ENCODE measurements at regions not wholly inside any gene's neighbourhood (a gene's known extent, or its start where the extent isn't known, plus 50 kb on each side); places are given as distances from the start of the nearest gene placed in this dataset.

DNA sequence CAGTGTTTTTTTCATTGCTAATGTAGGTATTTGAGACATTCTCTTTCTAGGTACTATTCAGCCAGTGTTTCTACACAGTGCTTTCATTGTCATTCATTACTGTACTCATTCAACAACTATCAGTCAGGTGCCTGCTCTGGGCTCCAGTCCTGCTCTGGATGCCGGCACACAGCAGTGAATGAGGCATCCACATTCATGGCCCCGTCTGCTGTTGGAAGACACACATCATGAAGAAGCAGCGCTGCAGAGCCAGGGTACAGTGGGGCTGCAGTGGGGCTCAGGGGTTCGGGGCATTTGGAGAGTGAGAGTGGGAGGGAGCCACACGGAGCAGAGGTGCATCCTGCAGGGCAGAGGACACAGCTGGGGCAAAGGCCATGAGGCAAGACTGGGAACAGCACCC lies 737.2 kb upstream of the RAB6C start:
- in situ Hi-C loops (cut with MboI; ENCODE audit: low sequenced_read_pairs), result no loop called here

DNA sequence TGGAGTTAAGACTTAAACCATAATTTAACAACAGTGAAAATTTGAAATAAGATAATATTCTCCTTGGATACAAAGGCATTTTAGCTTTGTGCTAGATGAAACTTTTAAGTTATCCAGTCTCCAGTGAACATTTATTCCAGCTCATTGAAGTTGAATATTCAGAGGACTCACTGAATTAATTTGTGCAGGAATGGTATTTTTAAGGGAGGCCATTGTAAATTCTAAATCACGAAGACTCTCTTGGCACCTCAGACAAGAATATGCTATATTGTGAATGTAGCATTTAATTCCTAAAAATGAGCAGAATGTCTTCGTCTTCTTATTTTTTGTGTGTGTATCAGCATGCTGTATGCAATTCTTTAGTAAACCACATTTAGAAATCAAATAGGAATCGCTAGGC lies 731.7 kb upstream of the RAB6C start:
- in situ Hi-C loops (cut with MboI; ENCODE audit: low sequenced_read_pairs), result no loop called here

DNA sequence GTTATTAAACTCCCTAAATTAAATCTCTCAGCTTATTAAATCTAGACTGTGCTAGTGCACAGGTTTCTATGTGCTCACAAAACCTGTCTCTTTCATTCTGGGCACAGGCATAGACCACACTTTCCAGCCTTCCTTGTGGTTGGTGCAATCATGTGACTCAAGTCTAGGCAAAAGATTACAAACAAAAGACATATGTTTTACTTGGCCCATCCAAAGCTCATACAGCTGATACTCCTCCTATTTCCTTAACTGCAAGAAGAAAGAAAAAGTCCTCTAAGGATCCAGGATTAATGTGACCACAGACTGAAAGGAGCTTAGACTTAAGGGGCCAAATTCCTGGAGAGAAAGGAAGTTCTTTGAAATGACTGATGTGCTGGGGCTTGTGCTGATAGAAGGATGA lies 731.3 kb upstream of the RAB6C start:
- in situ Hi-C loops (cut with MboI; ENCODE audit: low sequenced_read_pairs), result no loop called here

- in situ Hi-C loops (cut with MboI; ENCODE audit: low sequenced_read_pairs), result no loop called here
Observed at GRCh38 chr2:129252781-129253460, 726.5 kb upstream of the RAB6C start.

DNA sequence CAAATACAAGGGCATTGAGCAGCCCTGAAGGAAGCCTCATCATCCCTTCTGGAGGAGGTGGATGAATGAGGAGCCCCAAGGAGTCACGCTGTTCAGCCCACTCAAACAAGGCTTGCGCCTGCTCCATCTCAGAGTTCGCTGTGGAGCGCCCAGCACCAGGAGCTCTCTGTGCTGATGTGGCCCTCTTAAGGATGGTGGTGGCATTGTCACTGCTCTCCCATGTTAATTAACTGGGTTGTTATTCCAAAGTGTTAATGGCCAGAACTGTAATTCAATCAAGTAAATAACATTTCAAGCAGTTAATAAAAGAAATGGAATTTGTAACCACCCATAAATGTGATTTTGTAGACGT lies 726.0 kb upstream of the RAB6C start:
- in situ Hi-C loops (cut with MboI; ENCODE audit: low sequenced_read_pairs), result no loop called here

GRCh38 chr2:129254718-129255117 lies 724.7 kb upstream of the RAB6C start:
- in situ Hi-C loops (cut with MboI; ENCODE audit: low sequenced_read_pairs), result no loop called here

DNA sequence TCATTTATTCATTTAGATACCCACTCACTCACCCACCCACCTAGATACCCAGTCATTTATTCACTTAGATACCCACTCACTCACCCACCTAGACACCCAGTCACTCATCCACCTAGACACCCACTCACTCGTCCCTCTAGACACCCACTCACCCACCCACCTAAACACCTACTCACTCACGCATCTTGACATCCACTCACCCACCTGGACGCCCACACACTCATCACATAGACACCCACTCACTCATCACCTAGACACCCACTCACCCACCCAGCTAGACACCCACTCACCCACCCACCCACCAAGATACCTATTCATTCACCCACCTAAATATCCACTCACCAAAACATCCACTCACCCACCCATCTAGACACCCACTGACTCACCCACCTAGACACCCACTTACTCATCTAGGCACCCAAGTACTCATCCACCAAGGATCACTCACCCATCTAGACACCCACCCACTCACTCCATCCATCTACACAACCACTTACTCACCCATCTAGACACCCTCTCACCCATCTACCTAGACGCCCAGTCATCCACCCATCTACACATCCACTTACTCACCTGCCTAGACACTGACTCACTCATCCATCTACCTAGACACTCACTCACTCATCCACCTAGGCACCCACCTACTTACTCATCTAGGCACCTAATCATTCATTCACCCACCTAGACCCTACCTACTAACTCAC lies 723.7 kb upstream of the RAB6C start:
- in situ Hi-C loops (cut with MboI; ENCODE audit: low sequenced_read_pairs), result no loop called here

DNA sequence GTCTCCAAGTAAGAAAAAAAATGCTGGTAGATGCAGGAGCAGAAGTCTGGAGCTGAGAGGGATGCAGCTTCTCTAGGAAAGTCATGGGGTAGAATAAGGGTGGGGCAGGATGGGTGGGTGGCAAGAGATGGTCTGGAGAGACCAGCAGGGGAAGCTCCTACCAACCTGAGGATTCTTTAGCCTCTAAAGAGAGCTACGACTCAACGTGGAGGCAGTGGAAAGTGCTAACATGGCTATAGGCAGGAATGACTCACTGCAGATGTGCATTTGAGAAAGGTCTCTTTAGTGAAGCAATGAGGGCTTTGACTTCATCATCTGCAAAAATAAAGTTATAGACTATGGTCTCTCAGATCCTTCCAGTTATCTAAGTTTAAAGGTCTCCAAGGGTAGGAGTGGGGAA lies 722.8 kb upstream of the RAB6C start:
- in situ Hi-C loops (cut with MboI; ENCODE audit: low sequenced_read_pairs), result no loop called here

DNA sequence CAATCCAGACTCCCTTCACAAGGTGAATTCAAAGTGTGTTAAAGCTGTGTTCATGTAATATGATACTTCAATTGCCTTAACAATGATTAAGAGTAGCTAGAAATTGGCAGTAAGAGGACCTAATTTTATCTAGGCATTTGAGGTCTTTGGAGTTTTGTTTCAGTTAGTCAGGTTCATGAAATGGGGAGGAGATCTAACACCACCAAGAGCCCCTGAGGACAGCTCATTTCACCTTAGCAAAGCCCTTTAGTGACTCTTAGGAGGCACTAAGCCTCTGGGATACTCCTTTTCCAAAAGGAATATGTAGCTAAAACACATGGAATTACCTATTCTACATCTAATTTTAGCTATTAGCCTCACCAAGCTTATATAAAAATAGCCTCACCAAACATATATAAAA lies 716.5 kb upstream of the RAB6C start:
- in situ Hi-C loops (cut with MboI; ENCODE audit: low sequenced_read_pairs), result no loop called here

GRCh38 chr2:129263939-129264338 lies 715.5 kb upstream of the RAB6C start:
- in situ Hi-C loops (cut with MboI; ENCODE audit: low sequenced_read_pairs), result no loop called here

- in situ Hi-C loops (cut with MboI; ENCODE audit: low sequenced_read_pairs), result no loop called here
Observed at GRCh38 chr2:129267559-129267958, 711.9 kb upstream of the RAB6C start.

- in situ Hi-C loops (cut with MboI; ENCODE audit: low sequenced_read_pairs), result no loop called here
Observed at GRCh38 chr2:129273266-129274037, 706.0 kb upstream of the RAB6C start.

DNA sequence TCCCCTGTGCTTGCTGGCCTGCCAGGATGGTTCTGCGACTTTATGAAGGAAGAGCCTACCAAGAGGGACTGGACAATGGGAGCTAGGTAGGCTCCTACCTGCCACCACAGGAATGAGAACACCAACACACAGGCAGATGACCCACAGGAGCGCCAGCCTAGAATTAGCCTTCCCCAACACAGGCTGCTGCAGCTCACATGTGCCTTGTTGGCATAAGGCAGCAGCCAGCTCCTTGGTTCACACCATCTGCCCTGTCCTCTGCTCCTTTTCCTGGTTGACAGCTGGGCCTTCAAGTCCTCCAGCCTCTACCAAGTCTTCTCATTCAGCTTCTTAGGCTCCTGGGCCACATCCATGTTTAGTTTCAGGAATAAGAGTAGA lies 705.4 kb upstream of the RAB6C start:
- in situ Hi-C loops (cut with MboI; ENCODE audit: low sequenced_read_pairs), result no loop called here

DNA sequence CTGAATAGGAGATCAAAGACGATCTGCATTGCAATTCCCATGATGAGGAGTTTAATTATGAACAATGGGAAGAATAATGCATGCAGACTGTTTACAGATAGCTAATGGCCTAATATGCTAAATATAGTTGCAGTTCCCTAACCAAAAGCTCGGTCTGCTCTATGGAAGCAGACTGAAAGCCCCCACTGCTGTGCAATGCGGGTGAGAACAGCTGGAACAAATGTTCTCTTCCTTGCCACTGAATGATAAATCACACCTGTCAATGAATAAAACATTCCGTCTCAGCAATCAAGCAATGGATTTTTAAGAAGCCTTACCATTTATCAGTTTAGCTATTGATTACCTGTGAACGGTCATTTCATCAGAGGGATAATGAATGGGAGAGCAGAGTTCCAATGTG lies 704.5 kb upstream of the RAB6C start:
- in situ Hi-C loops (cut with MboI; ENCODE audit: low sequenced_read_pairs), result no loop called here

- in situ Hi-C loops (cut with MboI; ENCODE audit: low sequenced_read_pairs), result no loop called here
Observed at GRCh38 chr2:129275706-129276105, 703.8 kb upstream of the RAB6C start.

GRCh38 chr2:129276978-129277584 lies 702.4 kb upstream of the RAB6C start:
- in situ Hi-C loops (cut with MboI; ENCODE audit: low sequenced_read_pairs), result no loop called here

DNA sequence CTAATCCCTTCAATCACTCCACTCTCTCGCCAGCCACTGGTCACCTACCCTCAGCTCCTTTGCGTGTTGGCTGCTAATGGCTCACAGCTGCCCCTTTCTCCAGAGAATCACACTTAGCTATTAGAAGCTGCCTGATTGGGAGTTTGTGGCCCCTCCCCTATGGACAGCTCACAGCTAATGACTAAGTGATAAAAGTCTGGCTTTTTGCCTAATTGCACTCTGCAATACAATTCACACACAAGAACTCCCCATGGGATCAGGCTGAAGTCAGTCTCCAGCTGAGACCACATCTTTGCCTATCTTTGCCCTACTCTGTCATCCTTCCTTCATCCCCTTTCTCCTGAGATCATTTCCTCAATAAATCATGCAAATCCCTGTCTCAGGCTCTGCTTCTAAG lies 701.9 kb upstream of the RAB6C start:
- in situ Hi-C loops (cut with MboI; ENCODE audit: low sequenced_read_pairs), result no loop called here

- in situ Hi-C loops (cut with MboI; ENCODE audit: low sequenced_read_pairs), result no loop called here
Observed at GRCh38 chr2:129281791-129282530, 697.5 kb upstream of the RAB6C start.

DNA sequence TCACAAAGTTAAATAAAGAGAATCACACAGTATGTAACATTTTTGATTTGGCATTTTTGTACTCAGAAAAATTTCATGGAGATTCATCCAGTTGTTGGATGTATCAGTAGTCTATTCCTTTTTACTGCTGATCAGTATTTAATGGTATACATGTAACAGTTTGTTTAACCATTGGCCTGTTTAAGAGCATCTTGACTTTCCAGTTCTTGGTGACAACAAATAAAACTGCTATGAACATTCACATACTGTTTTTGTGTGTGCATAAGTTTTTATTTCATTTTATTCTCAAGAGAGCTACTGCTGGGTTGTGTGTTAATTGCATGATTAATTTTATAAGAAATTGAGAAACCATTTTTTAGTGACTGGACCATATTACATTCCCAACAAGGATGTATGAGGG lies 694.5 kb upstream of the RAB6C start:
- in situ Hi-C loops (cut with MboI; ENCODE audit: low sequenced_read_pairs), result no loop called here

DNA sequence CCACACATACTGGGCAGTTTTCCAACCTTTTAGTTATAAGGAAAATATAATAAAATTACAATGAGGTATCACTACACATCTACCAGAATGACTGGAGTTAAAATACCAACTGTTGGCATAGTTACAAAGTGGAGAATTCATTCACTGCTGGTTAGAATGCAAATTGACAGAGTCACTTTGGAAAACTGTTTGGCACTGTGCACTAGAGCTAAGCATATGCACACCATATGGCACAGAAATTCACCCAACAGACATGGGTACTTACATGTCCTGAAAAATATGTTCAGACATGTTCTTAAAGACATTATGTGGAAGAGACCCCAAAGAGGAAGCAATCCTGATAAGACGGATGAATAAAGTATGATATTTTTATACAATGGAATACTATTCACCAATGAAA lies 686.1 kb upstream of the RAB6C start:
- in situ Hi-C loops (cut with MboI; ENCODE audit: low sequenced_read_pairs), result no loop called here

GRCh38 chr2:129296396-129296795 lies 683.1 kb upstream of the RAB6C start:
- in situ Hi-C loops (cut with MboI; ENCODE audit: low sequenced_read_pairs), result no loop called here

All from HL-60/S4 treated with retinoic acid at 250 ng/mL for 4 days and 3 days (cell line).